Uterus (tissue), 2 donors: ENCODE measurements at regions not wholly inside any gene's neighbourhood (a gene's known extent, or its start where the extent isn't known, plus 50 kb on each side); places are given as distances from the start of the nearest gene placed in this dataset.

Experiments used
- CTCF ChIP-seq, 4 experiments: fragments of 200-600 bp in 2 of 4; fragments of 450-650 bp in 2 of 4; sonication (generic) in 2 of 4; IDR thresholded peaks; one replicate each; pipeline ENCODE4 v1.5.1; 2016 to 2019; ENCODE audit warnings: antibody characterized with exemption in 4 of 4, mild to moderate bottlenecking in 2 of 4, moderate library complexity in 1 of 4
- POLR2A ChIP-seq, 2 donors: fragments of 450-650 bp; IDR thresholded peaks; one replicate each; pipeline ENCODE4 v1.6.1; 2016; ENCODE audit warnings: antibody characterized with exemption in 2 of 2, mild to moderate bottlenecking in 1 of 2, moderate library complexity in 1 of 2

DNA sequence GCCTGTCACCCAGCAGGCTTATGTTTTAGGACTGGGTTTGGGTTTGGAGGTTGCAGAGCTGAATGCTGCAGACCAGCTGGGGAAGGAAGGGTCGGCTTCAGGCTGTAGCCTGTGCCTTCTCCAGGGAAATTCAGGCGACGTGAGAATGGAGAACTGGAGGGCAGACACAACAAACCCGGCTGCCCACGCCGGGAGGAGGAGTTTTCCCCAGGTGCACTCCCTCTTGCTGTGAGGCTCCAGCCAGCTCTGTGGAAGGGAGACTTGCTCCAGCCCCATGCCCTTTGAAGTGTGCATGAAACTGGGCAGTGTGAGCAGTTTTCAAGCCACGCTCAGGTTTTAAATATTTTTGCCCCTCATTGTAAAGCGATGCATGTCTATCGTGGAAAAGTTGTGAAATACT is 279.1 kb downstream of the CCSER2 start:
- TF ChIP-seq CTCF (IDR thresholded peaks at IDR 0.05) = no peak
- no peak for TF ChIP-seq POLR2A (IDR thresholded peaks at IDR 0.05)
